Mucosa of descending colon (tissue), 3 donors: ENCODE measurements at regions not wholly inside any gene's neighbourhood (a gene's known extent, or its start where the extent isn't known, plus 50 kb on each side); places are given as distances from the start of the nearest gene placed in this dataset.

Experiments
- ATAC-seq: fragments of 200-7000 bp; cut with Tn5 transposase; one replicate; pipeline ENCODE4 v1.9.1; 2020; ENCODE audit warnings: mild to moderate bottlenecking, moderate library complexity
- DNase-seq, 3 donors: peaks; one replicate each; pipeline ENCODE4 v3.0.0-alpha.2; 2020
- H3K36me3 ChIP-seq: fragments of 200-600 bp; one replicate; pipeline ENCODE4 v1.8.0; 2021; ENCODE audit warnings: low read depth, mild to moderate bottlenecking
- H3K4me1 ChIP-seq: fragments of 200-600 bp; one replicate; pipeline ENCODE4 v1.8.0; 2021; ENCODE audit warnings: low read depth, mild to moderate bottlenecking
- H3K4me3 ChIP-seq: fragments of 200-600 bp; one replicate; pipeline ENCODE4 v1.8.0; 2021; ENCODE audit warnings: mild to moderate bottlenecking
- H3K9me3 ChIP-seq: fragments of 200-600 bp; one replicate; pipeline ENCODE4 v1.8.0; 2021; ENCODE audit warnings: mild to moderate bottlenecking
- intact Hi-C, 2 donors: fragments of 100-400 bp; cut with DNase I in 1 of 2; cut with micrococcal nuclease in 1 of 2; formaldehyde crosslinking; loops; one replicate each; pipeline versions ENCODE4 v1.11.0 to v1.11.1; 2022; cut with DNase I, micrococcal nuclease
- TF ChIP-seq, protein P1 (sequence below): fragments of 200-600 bp; IDR thresholded peaks from one replicate; pipeline ENCODE4 v1.8.0; 2022; ENCODE audit warnings: antibody characterized with exemption, mild to moderate bottlenecking
- donor health status: DM: no; HTN: no; CAD: no; lungs with moderate emphysema.
- donor health status: DM: no; HTN: no; CAD: no.
- donor health status: DM: no; HTN: yes; CAD: no.

DNA sequence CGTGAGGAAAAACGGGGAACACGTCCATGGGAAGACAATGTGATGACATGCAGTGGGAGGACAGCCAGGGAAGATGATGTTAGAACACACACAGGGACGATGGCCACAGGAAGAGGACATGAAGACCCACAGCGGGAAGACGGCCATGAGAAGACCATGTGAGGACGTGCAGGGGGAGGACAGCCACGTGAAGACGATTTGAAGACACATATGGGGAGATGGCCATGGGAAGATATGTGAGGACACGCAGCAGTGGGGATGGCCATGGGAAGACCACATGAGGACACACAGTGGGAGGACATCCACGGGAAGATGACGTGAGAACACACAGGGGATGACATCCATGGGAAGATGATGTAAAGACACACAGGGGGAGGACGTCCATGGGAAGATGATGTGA is 83.8 kb downstream of the UQCRFS1 start:
- no peak overlapping the region for H3K4me3 ChIP-seq
- H3K4me1 ChIP-seq, result no peaks in the 10 kb centered on the region
- no peaks in the 10 kb centered on the region for H3K36me3 ChIP-seq
- peaks cover 15% of the 10 kb centered on the region for H3K9me3 ChIP-seq
- no peak for ATAC-seq
- intact Hi-C loops, result no loop called here
- TF ChIP-seq, protein P1, sequence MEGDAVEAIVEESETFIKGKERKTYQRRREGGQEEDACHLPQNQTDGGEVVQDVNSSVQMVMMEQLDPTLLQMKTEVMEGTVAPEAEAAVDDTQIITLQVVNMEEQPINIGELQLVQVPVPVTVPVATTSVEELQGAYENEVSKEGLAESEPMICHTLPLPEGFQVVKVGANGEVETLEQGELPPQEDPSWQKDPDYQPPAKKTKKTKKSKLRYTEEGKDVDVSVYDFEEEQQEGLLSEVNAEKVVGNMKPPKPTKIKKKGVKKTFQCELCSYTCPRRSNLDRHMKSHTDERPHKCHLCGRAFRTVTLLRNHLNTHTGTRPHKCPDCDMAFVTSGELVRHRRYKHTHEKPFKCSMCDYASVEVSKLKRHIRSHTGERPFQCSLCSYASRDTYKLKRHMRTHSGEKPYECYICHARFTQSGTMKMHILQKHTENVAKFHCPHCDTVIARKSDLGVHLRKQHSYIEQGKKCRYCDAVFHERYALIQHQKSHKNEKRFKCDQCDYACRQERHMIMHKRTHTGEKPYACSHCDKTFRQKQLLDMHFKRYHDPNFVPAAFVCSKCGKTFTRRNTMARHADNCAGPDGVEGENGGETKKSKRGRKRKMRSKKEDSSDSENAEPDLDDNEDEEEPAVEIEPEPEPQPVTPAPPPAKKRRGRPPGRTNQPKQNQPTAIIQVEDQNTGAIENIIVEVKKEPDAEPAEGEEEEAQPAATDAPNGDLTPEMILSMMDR, result no peak
- DNase-seq, result no peak

DNA sequence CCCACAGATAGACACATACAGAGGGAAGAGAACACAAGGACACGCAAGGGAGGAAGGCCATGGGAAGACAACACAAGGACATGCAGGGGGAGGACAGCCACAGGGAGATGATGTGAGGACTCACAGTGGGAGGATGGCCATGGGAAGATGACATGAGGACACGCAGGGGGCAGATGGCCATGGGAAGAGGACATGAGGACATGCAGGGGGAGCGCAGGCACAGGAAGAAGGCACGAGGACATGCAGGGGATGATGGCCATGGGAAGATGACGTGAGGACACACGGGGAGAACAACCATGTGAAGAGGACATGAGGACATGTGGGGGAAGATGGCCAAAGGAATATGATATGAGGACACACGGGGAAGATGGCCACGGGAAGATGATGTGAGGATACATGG is 84.7 kb downstream of the UQCRFS1 start:
- TF ChIP-seq, protein P1, result no peak
- no peaks in the 10 kb centered on the region for H3K4me1 ChIP-seq
- H3K36me3 ChIP-seq, result no peaks in the 10 kb centered on the region
- intact Hi-C loops, result no loop called here
- ATAC-seq, result no peak
- no peak for DNase-seq
- peaks cover 18% of the 10 kb centered on the region for H3K9me3 ChIP-seq
- no peak overlapping the region for H3K4me3 ChIP-seq

DNA sequence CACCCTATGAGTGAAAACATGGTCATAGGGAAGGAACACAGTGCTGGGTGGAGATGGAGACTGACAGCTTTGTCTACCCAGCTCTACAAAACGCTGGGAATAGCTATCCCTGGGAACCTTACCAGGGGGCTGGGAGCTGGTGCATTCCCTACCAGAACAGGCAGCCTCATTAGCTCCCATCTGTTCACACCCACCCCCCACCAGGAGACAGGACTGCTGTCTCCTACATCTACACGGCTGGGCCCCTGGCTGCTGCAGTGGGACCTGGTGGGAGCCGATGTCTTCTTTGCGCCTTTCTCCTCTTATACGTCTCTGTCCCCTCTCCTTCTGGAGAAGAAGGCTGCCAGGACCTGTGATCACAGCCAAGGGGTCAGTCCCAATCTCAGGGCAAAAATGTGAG is 90.8 kb downstream of the UQCRFS1 start:
- intact Hi-C loops, result no loop called here
- H3K4me1 ChIP-seq, result no peaks in the 10 kb centered on the region
- TF ChIP-seq, protein P1, result no peak
- H3K9me3 ChIP-seq, result peaks cover 12% of the 10 kb centered on the region
- DNase-seq (no peak), ATAC-seq (no peak)
- H3K4me3 ChIP-seq, result no peak overlapping the region
- no peaks in the 10 kb centered on the region for H3K36me3 ChIP-seq

DNA sequence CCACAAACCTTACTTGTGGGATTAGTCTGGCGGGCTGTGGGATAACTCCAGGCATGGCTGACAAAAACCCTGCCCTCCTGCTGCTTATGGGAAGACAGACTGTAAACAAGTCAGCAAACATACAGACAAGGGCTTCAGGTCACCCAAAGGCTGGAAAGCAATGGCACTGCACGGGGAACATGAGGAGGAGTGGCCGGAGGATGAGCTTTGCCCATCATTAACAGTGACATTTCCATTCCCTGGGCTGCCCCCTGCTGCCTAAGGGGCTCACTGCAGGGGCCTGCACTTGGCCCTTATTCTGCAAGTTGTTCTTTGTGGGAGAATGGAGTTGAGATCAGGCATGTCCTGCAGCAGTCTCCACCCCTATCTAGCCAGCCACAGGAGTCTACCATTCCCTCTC is 91.3 kb downstream of the UQCRFS1 start:
- Histone ChIP-seq H3K9me3 (peaks cover 9% of the 10 kb centered on the region), H3K36me3 (no peaks in the 10 kb centered on the region), H3K4me3 (no peak overlapping the region), H3K4me1 (no peaks in the 10 kb centered on the region)
- intact Hi-C loops, result no loop called here
- TF ChIP-seq, protein P1, result no peak
- DNase-seq (peak in 1 of 3 donors; percentile 2), ATAC-seq (no peak)

DNA sequence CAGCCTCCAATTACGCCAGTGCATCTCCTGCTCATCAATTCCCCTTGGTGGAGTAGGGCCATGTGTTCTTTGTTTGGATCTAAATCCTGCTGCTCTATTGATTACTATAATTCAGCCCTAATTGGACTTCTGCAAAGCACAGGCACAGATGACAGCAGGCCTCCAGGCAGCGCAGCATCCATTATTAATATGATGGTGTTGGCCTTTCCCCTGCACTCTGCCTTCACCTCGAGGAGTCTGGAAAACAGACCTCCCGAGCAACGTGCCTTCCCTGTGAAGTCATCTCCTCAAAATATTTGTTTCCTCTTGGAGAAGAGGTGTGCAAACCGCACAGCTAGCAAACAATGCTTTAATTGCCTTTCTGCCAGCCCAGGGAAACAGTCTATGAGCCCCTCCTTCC is 92.5 kb downstream of the UQCRFS1 start:
- no peak for ATAC-seq
- no peaks in the 10 kb centered on the region for H3K4me1 ChIP-seq
- intact Hi-C loops, result no loop called here
- TF ChIP-seq, protein P1, result no peak
- no peaks in the 10 kb centered on the region for H3K36me3 ChIP-seq
- no peak overlapping the region for H3K4me3 ChIP-seq
- H3K9me3 ChIP-seq, result peaks cover 8% of the 10 kb centered on the region
- no peak for DNase-seq

DNA sequence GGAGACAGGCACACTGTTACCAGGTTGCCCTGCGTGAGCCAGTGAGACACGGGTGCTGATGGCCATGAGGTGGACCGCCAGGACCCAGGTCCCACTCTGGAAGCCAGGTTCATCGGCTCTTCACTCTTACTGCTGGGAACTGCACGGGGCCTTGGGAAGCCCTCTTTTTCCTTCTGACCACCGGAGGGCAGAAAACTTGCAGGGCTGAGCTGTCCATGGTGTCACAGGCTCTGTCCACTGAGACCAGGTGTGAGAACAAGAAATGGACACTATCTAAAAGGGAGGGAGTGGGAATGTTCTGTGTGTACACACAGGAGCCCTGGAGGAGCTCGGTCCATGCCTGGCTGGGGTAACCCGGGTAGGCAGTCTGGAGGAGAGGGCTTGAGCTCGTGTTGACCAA is 93.4 kb downstream of the UQCRFS1 start:
- ATAC-seq (no peak), DNase-seq (no peak)

More for the DNA sequence above, 93.4 kb downstream of the UQCRFS1 start:
- Histone ChIP-seq H3K4me3 (no peak overlapping the region), H3K4me1 (no peaks in the 10 kb centered on the region), H3K9me3 (peaks cover 8% of the 10 kb centered on the region), H3K36me3 (no peaks in the 10 kb centered on the region)
- TF ChIP-seq, protein P1, result no peak
- intact Hi-C loops, result no loop called here
